ENCODE measurements at regions not wholly inside any gene's neighbourhood (a gene's known extent, or its start where the extent isn't known, plus 50 kb on each side); places are given as distances from the start of the nearest gene placed in this dataset.
"Not testable (repeated sequence)": the region's sequence is repeated elsewhere in the genome, so short reads cannot be mapped to it uniquely, and the experiment has no call there.

DNA sequence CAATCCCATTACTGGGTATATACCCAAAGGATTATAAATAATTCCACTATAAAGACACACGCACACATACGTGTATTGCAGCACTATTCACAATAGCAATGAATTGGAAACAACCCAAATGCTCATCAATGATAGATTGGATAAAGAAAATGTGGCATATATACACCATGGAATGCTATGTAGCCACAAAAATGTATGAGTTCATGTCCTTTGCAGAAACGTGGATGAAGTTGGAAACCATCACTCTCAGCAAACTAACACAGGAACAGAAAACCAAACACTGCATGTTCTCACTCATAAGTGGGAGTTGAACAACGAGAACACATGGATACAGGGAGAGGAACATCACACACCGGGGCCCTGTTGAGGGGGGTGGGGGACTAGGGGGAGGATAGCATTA lies 619.0 kb downstream of the LIG4 start:
- in situ Hi-C loops (cut with MboI; ENCODE audit: low sequenced_read_pairs); H3K9me3 ChIP-seq; H3K4me1 ChIP-seq; H3K36me3 ChIP-seq (replicated peaks); H3K4me3 ChIP-seq; H3K27me3 ChIP-seq (ENCODE audit: low read depth); DNase-seq (ENCODE audit: low spot score in 2 of 2): not testable (repeated sequence)

DNA sequence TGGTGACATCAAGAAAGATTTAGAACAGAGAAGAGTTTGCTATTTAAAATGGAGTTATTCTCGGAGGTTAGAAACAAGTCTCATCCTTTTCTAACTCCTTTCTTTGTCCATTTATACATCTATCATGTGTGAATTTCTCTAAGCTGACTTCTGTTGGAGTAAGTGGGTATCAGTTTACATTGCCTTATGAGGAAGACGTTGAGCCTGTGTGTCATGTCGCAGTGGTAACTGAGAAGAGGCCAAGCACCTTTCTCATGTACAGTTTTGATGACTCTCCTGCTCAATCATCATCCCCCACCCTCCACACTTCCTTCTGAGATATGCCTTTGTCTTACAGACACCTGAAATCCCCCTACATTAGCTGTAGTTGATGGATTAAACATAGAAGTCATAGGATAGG lies 624.8 kb downstream of the LIG4 start:
- peaks cover 7% of the 10 kb centered on the region; the same call in 1 of the 2 replicates for H3K27me3 ChIP-seq (ENCODE audit: low read depth)
- no peak overlapping the region for H3K4me3 ChIP-seq
- no peaks in the 10 kb centered on the region for H3K36me3 ChIP-seq (replicated peaks)
- H3K9me3 ChIP-seq, result no peaks in the 10 kb centered on the region
- no peak for DNase-seq (ENCODE audit: low spot score in 2 of 2)
- in situ Hi-C loops (cut with MboI; ENCODE audit: low sequenced_read_pairs), result no loop called here
- H3K4me1 ChIP-seq, result no peaks in the 10 kb centered on the region

DNA sequence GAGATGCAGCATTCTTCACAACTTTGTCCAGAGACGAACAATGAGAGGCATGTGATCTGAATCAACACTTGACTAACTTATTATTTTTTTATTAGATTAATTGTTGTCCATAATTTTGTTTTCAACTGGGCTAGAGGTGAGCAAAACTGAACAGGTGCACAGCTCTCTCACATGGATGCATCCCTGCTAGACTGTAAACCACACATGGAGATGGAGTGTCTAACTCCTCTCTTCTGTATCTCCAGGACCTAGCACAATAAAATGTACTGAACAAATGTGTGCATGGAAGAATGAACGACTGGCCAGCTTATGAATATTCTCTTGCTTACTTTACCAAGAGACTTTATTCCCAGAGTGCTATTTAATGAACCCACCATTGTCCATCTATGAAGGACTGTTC lies 627.7 kb downstream of the LIG4 start:
- H3K4me3 ChIP-seq, result no peak overlapping the region
- in situ Hi-C loops (cut with MboI; ENCODE audit: low sequenced_read_pairs), result no loop called here
- no peak for DNase-seq (ENCODE audit: low spot score in 2 of 2)
- H3K9me3 ChIP-seq, result no peaks in the 10 kb centered on the region
- H3K36me3 ChIP-seq (replicated peaks), result no peaks in the 10 kb centered on the region
- no peaks in the 10 kb centered on the region for H3K4me1 ChIP-seq
- peaks cover 10% of the 10 kb centered on the region; the same call in 1 of the 2 replicates for H3K27me3 ChIP-seq (ENCODE audit: low read depth)

DNA sequence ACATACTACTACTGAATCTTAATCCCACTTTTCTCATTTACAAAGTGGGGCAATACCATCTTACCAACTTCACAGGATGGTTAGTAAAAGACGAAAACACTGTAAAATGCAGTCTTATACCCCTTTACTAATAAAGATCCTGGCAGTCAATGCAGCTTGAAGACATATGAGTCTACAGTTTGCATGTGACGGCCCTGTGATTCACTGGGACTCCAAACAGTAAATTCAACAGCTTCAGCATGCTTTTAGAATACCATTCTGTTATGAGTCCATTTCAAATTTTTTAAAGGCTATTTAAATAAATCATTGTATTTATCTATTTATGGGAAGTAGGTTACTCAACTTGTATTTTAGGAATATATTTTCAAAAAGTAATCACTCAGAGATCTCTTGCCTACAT lies 629.1 kb downstream of the LIG4 start:
- in situ Hi-C loops (cut with MboI; ENCODE audit: low sequenced_read_pairs), result no loop called here
- peaks cover 9% of the 10 kb centered on the region; the same call in 1 of the 2 replicates for H3K27me3 ChIP-seq (ENCODE audit: low read depth)
- no peaks in the 10 kb centered on the region for H3K9me3 ChIP-seq
- H3K4me3 ChIP-seq, result no peak overlapping the region
- no peak for DNase-seq (ENCODE audit: low spot score in 2 of 2)
- no peaks in the 10 kb centered on the region for H3K4me1 ChIP-seq
- no peaks in the 10 kb centered on the region for H3K36me3 ChIP-seq (replicated peaks)

DNA sequence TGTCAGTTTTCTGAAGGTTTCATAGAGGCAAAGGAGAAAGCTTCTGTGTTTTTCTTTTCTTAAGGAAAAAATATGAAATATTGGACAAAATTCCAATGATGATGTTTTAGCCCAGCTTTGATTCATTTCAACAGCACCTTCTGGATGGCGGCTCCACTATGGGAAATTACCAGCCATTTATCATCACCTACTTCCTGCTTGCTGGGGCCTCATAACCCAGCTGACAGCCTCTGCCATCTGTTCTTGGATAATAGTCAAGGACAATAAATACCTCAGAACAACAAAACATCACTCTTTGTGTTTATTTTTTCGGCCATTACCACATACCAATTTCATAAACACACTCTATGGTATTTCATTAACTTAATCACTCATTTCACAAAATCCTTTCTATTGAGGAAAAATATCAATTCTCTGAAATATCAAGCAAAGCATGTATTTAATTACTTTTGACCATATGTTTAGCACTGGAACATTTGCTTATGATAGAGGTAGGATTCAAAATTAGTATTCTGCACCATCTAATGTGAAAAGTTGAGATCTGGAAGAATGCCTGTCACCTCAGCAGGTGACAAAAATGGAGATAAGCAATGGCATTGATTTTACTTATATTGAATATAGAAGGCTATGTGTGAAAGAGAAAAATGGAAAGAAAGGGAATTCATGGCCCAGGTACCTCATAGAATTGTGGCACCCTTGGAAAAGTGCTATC lies 629.7 kb downstream of the LIG4 start:
- Histone ChIP-seq H3K9me3 (no peaks in the 10 kb centered on the region), H3K27me3 (ENCODE audit: low read depth) (peaks cover 6% of the 10 kb centered on the region; the same call in 1 of the 2 replicates), H3K4me1 (no peaks in the 10 kb centered on the region), H3K36me3 (replicated peaks) (no peaks in the 10 kb centered on the region), H3K4me3 (no peak overlapping the region)
- no peak for DNase-seq (ENCODE audit: low spot score in 2 of 2)
- in situ Hi-C loops (cut with MboI; ENCODE audit: low sequenced_read_pairs), result no loop called here

GRCh38 chr13:107582171-107582570 lies 633.2 kb downstream of the LIG4 start:
- in situ Hi-C loops (cut with MboI; ENCODE audit: low sequenced_read_pairs), result no loop called here
- no peaks in the 10 kb centered on the region for H3K36me3 ChIP-seq (replicated peaks)
- no peak for DNase-seq (ENCODE audit: low spot score in 2 of 2)
- no peaks in the 10 kb centered on the region for H3K9me3 ChIP-seq
- H3K4me1 ChIP-seq, result no peaks in the 10 kb centered on the region
- peaks cover 3% of the 10 kb centered on the region; the same call in 1 of the 2 replicates for H3K27me3 ChIP-seq (ENCODE audit: low read depth)
- H3K4me3 ChIP-seq, result no peak overlapping the region

DNA sequence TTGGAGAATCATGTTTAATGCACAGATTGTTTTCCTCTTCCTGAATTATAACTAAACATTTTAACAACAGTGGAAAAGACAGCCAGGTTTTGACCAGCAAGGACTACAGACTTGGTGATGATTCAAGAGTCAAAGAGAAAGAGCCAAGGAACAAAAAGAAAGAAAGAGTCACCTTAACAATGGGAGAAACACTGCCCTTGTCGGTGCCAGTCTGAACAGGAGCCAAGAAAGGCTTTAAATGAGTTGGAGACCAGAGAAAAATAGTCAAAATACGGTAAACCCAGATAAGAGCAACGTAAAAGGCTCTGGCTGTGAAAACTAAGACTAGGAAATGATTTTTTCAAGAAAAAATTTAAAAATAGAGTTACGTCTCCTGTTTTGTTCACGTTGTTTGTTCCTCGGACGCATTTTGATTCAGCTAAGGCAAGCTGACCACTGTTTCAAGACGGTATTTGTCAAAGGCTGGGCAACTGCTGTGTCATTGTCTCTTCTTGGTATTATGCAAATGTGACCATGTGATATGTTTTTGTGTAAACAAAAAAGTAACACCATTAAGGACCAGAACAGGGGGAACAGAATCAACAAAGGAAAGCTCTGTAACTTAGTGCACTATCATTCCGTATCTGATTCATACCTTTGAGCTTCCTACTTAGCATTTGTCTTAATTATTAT lies 634.5 kb downstream of the LIG4 start:
- DNase-seq (ENCODE audit: low spot score in 2 of 2), result no peak
- peaks cover 3% of the 10 kb centered on the region; the same call in 1 of the 2 replicates for H3K27me3 ChIP-seq (ENCODE audit: low read depth)
- no peaks in the 10 kb centered on the region for H3K36me3 ChIP-seq (replicated peaks)
- no peaks in the 10 kb centered on the region for H3K9me3 ChIP-seq
- H3K4me1 ChIP-seq, result no peaks in the 10 kb centered on the region
- no peak overlapping the region for H3K4me3 ChIP-seq
- in situ Hi-C loops (cut with MboI; ENCODE audit: low sequenced_read_pairs), result no loop called here

GRCh38 chr13:107576430-107576829 lies 638.9 kb downstream of the LIG4 start:
- Histone ChIP-seq H3K4me3 (no peak overlapping the region), H3K4me1 (no peaks in the 10 kb centered on the region; the same call in 1 of the 2 replicates), H3K9me3 (no peaks in the 10 kb centered on the region), H3K36me3 (replicated peaks) (no peaks in the 10 kb centered on the region), H3K27me3 (ENCODE audit: low read depth) (no peaks in the 10 kb centered on the region)
- in situ Hi-C loops (cut with MboI; ENCODE audit: low sequenced_read_pairs), result no loop called here
- no peak for DNase-seq (ENCODE audit: low spot score in 2 of 2)

GRCh38 chr13:107574517-107575210 lies 640.7 kb downstream of the LIG4 start:
- H3K4me3 ChIP-seq, result no peak overlapping the region
- in situ Hi-C loops (cut with MboI; ENCODE audit: low sequenced_read_pairs), result no loop called here
- DNase-seq (ENCODE audit: low spot score in 2 of 2), result peak in 1 of 2 experiments; percentile 65
- no peaks in the 10 kb centered on the region for H3K36me3 ChIP-seq (replicated peaks)
- no peaks in the 10 kb centered on the region for H3K9me3 ChIP-seq
- no peaks in the 10 kb centered on the region for H3K27me3 ChIP-seq (ENCODE audit: low read depth)
- no peaks in the 10 kb centered on the region; the same call in 1 of the 2 replicates for H3K4me1 ChIP-seq

DNA sequence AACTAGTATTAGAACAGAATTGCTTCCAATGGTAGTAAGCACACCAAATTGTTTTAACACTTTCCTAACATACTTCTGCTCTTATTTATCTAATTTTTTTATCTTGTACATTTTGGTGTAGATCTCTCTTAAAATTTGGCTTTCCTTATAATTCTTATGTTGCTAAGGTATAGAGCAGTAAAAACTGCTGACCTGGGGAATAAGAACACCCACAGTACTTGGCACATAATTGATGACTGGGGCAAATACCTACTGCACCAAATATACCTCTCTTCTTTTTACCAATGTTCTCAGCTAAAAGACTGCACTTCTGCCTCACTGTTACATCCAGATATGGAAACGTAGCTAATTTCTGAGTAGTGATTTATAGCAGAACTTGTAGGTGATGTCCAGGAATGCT lies 642.2 kb downstream of the LIG4 start:
- H3K4me3 ChIP-seq, result no peak overlapping the region
- H3K9me3 ChIP-seq, result no peaks in the 10 kb centered on the region
- no peaks in the 10 kb centered on the region for H3K36me3 ChIP-seq (replicated peaks)
- DNase-seq (ENCODE audit: low spot score in 2 of 2), result no peak
- in situ Hi-C loops (cut with MboI; ENCODE audit: low sequenced_read_pairs), result no loop called here
- no peaks in the 10 kb centered on the region; the same call in 1 of the 2 replicates for H3K4me1 ChIP-seq
- no peaks in the 10 kb centered on the region for H3K27me3 ChIP-seq (ENCODE audit: low read depth)

- Histone ChIP-seq H3K27me3 (ENCODE audit: low read depth) (no peaks in the 10 kb centered on the region), H3K9me3 (no peaks in the 10 kb centered on the region), H3K4me3 (no peak overlapping the region), H3K36me3 (replicated peaks) (no peaks in the 10 kb centered on the region), H3K4me1 (no peaks in the 10 kb centered on the region; the same call in 1 of the 2 replicates)
- in situ Hi-C loops (cut with MboI; ENCODE audit: low sequenced_read_pairs), result no loop called here
- DNase-seq (ENCODE audit: low spot score in 2 of 2), result no peak
Measured at GRCh38 chr13:107572156-107572555, 643.2 kb downstream of the LIG4 start.

DNA sequence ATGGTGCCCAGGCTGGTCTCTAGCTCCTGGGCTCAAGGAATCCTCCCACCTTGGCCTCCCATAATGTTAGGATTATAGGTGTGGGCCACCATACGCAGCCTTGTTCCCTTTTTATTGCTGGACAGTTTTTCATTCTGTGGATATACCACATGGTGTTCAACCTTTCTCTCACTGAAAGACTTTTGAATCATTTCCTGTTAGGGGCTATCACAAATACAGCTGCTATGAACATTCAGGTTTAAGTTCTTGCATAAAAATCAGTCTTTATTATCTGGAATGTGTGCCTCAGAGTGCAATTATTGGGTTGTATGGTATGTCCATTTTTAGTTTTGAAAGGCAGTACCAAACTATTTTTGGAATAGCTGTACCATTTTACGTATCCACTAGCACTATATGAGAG lies 647.2 kb downstream of the LIG4 start:
- Histone ChIP-seq H3K4me3 (no peak overlapping the region), H3K27me3 (ENCODE audit: low read depth) (no peaks in the 10 kb centered on the region), H3K9me3 (no peaks in the 10 kb centered on the region), H3K36me3 (replicated peaks) (no peaks in the 10 kb centered on the region), H3K4me1 (no peaks in the 10 kb centered on the region)
- in situ Hi-C loops (cut with MboI; ENCODE audit: low sequenced_read_pairs), result no loop called here
- no peak for DNase-seq (ENCODE audit: low spot score in 2 of 2)

- in situ Hi-C loops (cut with MboI; ENCODE audit: low sequenced_read_pairs), result no loop called here
- Histone ChIP-seq H3K27me3 (ENCODE audit: low read depth) (peaks cover 4% of the 10 kb centered on the region; the same call in 1 of the 2 replicates), H3K36me3 (replicated peaks) (no peaks in the 10 kb centered on the region), H3K9me3 (no peaks in the 10 kb centered on the region), H3K4me1 (no peaks in the 10 kb centered on the region), H3K4me3 (no peak overlapping the region)
- DNase-seq (ENCODE audit: low spot score in 2 of 2), result no peak
Measured at GRCh38 chr13:107563099-107563925, 652.0 kb downstream of the LIG4 start.

Data from HAP-1 (cell line).